B cell (primary cell): ENCODE measurements at regions not wholly inside any gene's neighbourhood (a gene's known extent, or its start where the extent isn't known, plus 50 kb on each side); places are given as distances from the start of the nearest gene placed in this dataset.

Experiments used
- CTCF ChIP-seq: fragments of 200-600 bp; IDR thresholded peaks from one replicate; pipeline ENCODE4 v1.8.0; 2022; ENCODE audit warnings: antibody characterized with exemption, mild to moderate bottlenecking
- EZH2 ChIP-seq: IDR thresholded peaks from 2 replicates; pipeline ENCODE4 v1.6.1; 2012; ENCODE audit warnings: borderline replicate concordance, low read depth, mild to moderate bottlenecking, moderate library complexity, low read length; ENCODE audit not compliant: insufficient read depth, poor library complexity, severe bottlenecking

GRCh38 chr2:180662521-180662920 lies 317.9 kb upstream of the UBE2E3 start:
- no peak for TF ChIP-seq CTCF
- no peak for TF ChIP-seq EZH2
